Neural crest cell (in vitro differentiated cells): ENCODE measurements at regions not wholly inside any gene's neighbourhood (a gene's known extent, or its start where the extent isn't known, plus 50 kb on each side); places are given as distances from the start of the nearest gene placed in this dataset.
"Not testable (repeated sequence)": the region's sequence is repeated elsewhere in the genome, so short reads cannot be mapped to it uniquely, and the experiment has no call there.

Experiments
- DNase-seq: peaks from one replicate; pipeline ENCODE4 v3.0.0; 2021; ENCODE audit warnings: low read depth, mixed read lengths, low spot score
- H3K27ac Mint-ChIP-seq: one replicate; pipeline ENCODE4 v1.8.0; 2021; ENCODE audit warnings: mild to moderate bottlenecking, mixed read lengths; ENCODE audit not compliant: unreplicated experiment
- H3K27me3 Mint-ChIP-seq: 2 replicates; pipeline ENCODE4 v1.8.0; 2021; ENCODE audit warnings: low read depth, mild to moderate bottlenecking, mixed read lengths
- H3K36me3 Mint-ChIP-seq: 2 replicates; pipeline ENCODE4 v1.8.0; 2021; ENCODE audit warnings: low read depth, mild to moderate bottlenecking, mixed read lengths
- H3K4me1 Mint-ChIP-seq: 2 replicates; pipeline ENCODE4 v1.8.0; 2021; ENCODE audit warnings: mixed read lengths
- H3K4me3 Mint-ChIP-seq: one replicate; pipeline ENCODE4 v1.8.0; 2021; ENCODE audit warnings: mild to moderate bottlenecking, mixed read lengths
- H3K9me3 Mint-ChIP-seq: 2 replicates; pipeline ENCODE4 v1.8.0; 2021; ENCODE audit warnings: mixed read lengths
- TF ChIP-seq, protein P1 (sequence below): fragments of 200-600 bp; sonication (generic); conservative IDR thresholded peaks from 2 replicates; pipeline ENCODE4 v1.5.0; 2021; ENCODE audit warnings: antibody characterized with exemption, mild to moderate bottlenecking

DNA sequence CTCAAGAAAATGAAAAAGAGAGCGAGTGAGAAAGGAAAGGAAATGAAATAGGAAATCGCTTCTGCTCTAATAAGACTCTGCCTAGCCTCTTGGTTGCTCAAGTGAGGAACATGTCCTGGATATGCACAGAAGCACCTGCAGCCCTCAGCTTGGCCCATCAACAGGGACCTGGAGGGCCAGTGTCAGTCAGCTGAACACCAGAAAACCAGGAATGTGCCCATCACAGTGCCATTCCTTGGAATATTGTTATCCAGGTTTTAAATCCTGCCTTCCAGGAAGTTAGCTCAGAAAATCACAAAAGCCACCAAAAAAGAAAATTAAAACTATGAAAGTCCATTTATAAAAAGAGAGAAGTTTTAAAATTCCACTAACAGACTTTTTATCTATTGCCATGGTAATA lies 173.4 kb upstream of the TPM1 start:
- no peak for DNase-seq
- Mint-ChIP-seq H3K9me3 (no peaks in the 10 kb centered on the region), H3K27ac (no peak overlapping the region), H3K4me3 (no peak overlapping the region), H3K27me3 (no peaks in the 10 kb centered on the region), H3K4me1 (peaks cover 5% of the 10 kb centered on the region), H3K36me3 (no peaks in the 10 kb centered on the region)
- TF ChIP-seq, protein P1, sequence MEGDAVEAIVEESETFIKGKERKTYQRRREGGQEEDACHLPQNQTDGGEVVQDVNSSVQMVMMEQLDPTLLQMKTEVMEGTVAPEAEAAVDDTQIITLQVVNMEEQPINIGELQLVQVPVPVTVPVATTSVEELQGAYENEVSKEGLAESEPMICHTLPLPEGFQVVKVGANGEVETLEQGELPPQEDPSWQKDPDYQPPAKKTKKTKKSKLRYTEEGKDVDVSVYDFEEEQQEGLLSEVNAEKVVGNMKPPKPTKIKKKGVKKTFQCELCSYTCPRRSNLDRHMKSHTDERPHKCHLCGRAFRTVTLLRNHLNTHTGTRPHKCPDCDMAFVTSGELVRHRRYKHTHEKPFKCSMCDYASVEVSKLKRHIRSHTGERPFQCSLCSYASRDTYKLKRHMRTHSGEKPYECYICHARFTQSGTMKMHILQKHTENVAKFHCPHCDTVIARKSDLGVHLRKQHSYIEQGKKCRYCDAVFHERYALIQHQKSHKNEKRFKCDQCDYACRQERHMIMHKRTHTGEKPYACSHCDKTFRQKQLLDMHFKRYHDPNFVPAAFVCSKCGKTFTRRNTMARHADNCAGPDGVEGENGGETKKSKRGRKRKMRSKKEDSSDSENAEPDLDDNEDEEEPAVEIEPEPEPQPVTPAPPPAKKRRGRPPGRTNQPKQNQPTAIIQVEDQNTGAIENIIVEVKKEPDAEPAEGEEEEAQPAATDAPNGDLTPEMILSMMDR = no peak

GRCh38 chr15:62870216-62870615 lies 172.3 kb upstream of the TPM1 start:
- DNase-seq = no peak
- TF ChIP-seq, protein P1 = no peak
- Mint-ChIP-seq H3K4me3 (no peak overlapping the region), H3K27me3 (no peaks in the 10 kb centered on the region), H3K36me3 (no peaks in the 10 kb centered on the region), H3K9me3 (no peaks in the 10 kb centered on the region), H3K27ac (no peak overlapping the region), H3K4me1 (peaks cover 5% of the 10 kb centered on the region)

DNA sequence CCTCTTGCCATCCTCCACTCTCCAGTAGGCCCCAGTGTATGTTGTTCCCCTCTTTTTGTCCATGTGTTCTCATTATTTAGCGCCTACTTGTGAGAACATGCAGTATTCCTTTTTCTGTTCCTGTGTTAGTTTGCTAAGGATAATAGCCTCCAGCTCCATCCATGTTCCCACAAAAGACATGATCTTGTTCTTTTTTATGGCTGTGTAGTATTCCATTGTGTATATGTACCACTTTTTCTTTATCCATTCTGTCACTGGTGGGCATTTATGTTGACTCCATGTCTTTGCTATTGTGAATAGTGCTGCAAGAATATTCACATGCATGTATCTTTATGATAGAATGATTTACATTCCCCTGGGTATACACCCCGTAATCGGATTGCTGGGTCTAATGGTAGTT lies 171.8 kb upstream of the TPM1 start:
- DNase-seq, H3K36me3 Mint-ChIP-seq, H3K27ac Mint-ChIP-seq, H3K4me1 Mint-ChIP-seq, H3K27me3 Mint-ChIP-seq, H3K4me3 Mint-ChIP-seq, H3K9me3 Mint-ChIP-seq: not testable (repeated sequence)

DNA sequence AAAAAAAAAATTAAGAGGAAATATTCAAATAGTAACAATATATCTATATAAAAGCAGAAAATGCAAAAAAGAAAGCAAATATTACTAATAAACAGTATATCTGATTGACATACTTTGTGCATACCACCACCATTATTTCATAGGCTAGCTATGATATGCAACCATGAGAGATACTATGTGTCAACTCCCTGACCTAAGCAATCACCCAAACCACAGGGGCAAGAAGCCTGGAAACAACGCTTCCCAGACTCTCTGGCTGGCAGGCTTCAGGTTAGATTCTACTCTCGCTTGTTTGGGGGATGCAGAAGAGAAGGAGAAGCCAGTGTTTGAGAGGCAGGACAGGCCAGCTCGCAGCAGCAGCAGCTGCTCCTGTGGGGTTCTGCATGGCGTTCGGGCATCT lies 169.3 kb upstream of the TPM1 start:
- DNase-seq = no peak
- Mint-ChIP-seq H3K36me3 (no peaks in the 10 kb centered on the region), H3K4me3 (no peak overlapping the region), H3K27ac (no peak overlapping the region), H3K4me1 (peaks cover 5% of the 10 kb centered on the region), H3K27me3 (no peaks in the 10 kb centered on the region), H3K9me3 (no peaks in the 10 kb centered on the region)
- TF ChIP-seq, protein P1 = no peak

GRCh38 chr15:62874064-62874463 lies 168.5 kb upstream of the TPM1 start:
- no peak overlapping the region for H3K4me3 Mint-ChIP-seq
- H3K36me3 Mint-ChIP-seq = no peaks in the 10 kb centered on the region
- no peak overlapping the region for H3K27ac Mint-ChIP-seq
- H3K4me1 Mint-ChIP-seq = peaks cover 5% of the 10 kb centered on the region
- peaks cover 3% of the 10 kb centered on the region for H3K27me3 Mint-ChIP-seq
- H3K9me3 Mint-ChIP-seq = no peaks in the 10 kb centered on the region
- no peak for DNase-seq
- TF ChIP-seq, protein P1 = no peak

GRCh38 chr15:62874959-62875625 lies 167.5 kb upstream of the TPM1 start:
- no peaks in the 10 kb centered on the region for H3K9me3 Mint-ChIP-seq
- peaks cover 13% of the 10 kb centered on the region for H3K27me3 Mint-ChIP-seq
- TF ChIP-seq, protein P1 = no peak
- H3K36me3 Mint-ChIP-seq = no peaks in the 10 kb centered on the region
- peaks cover 5% of the 10 kb centered on the region for H3K4me1 Mint-ChIP-seq
- peak overlapping the region; percentile 12 for H3K27ac Mint-ChIP-seq
- no peak overlapping the region for H3K4me3 Mint-ChIP-seq
- DNase-seq = no peak
